ENCODE measurements at regions not wholly inside any gene's neighbourhood (a gene's known extent, or its start where the extent isn't known, plus 50 kb on each side); places are given as distances from the start of the nearest gene placed in this dataset.

- no peak for DNase-seq
These were observed 94.5 kb upstream of the UPP2 start for GRCh38 chr2:158006961-158007719.

- no peak for DNase-seq
These were observed 97.4 kb upstream of the UPP2 start for GRCh38 chr2:158004126-158004764.

GRCh38 chr2:158002079-158002478 lies 99.6 kb upstream of the UPP2 start:
- DNase-seq: no peak

DNA sequence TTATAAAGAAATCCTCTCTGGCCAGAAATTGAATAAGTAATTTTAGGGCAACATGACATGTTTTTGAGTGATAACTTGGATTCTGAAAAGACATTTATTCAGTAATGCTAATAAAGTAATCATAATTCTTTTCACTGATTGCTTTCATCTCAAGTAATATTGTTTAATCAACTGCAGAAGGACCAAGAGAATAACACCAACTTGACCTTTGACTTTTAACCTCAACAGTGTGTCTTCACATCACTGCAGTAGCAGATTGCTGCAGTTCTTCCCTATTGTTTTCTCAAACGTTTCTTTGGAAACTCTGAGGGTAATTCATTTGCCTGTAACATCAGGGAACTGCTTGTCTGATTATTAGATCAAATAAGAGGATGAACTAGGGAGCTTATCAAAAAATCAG lies 104.9 kb upstream of the UPP2 start:
- no peak for DNase-seq

DNA sequence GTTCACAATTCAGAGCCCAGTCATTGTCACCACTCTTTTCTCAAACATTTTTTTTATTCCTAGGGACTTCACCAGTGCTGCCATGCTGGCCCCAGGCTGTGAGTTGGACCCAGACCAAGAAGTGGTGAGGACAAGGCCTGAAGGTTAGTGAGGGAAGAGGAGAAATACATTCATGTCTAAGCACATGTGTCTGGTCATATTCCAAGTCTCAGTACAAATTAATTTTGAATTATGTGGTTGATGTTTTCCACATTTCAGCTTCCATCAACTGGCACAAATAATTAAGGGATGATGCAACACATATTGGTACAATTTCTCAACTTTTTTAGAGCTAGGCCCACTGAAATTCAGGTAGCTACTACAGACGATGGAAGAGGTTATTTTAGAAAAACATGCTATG lies 106.6 kb upstream of the UPP2 start:
- no peak for DNase-seq

DNA sequence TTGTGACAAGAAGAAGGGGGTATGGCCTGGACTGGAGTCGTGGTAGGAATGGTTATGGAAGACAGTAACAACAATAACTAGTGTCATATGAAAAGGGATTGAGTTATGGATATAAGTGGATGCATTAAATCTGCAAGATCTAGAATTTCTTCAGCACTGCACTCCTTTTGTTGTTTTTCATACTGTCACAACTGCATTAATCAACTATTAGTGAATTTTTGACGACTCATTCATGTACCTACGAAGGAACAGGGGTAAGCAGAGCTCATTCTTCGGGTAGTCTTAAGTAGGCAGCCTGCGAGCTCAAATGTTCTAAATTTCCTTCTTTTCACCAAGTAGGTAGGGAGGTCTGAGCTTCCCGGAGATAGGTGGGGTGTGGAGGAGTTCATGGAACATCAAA lies 109.7 kb upstream of the UPP2 start:
- DNase-seq: no peak

GRCh38 chr2:157990173-157990572 lies 111.5 kb upstream of the UPP2 start:
- no peak for DNase-seq

DNA sequence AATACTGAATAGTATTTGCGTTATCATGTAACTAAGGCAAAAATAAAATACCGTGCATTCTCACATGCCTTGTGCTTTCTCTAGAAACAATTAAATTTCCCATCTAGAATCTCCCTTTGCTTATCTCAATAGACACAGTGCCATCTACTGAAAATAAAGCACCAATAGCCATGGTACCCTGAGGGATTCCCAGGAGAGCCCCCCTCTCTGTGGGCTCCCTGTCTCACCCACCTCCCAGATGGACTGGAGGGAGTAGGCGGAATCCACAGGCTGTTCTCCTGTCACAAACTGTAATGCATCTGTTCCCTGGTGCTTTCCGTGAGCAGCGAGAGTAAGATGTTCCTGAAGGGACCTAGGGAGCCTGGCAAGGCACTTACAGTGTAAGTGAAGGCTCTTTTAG lies 112.4 kb upstream of the UPP2 start:
- DNase-seq: no peak

DNA sequence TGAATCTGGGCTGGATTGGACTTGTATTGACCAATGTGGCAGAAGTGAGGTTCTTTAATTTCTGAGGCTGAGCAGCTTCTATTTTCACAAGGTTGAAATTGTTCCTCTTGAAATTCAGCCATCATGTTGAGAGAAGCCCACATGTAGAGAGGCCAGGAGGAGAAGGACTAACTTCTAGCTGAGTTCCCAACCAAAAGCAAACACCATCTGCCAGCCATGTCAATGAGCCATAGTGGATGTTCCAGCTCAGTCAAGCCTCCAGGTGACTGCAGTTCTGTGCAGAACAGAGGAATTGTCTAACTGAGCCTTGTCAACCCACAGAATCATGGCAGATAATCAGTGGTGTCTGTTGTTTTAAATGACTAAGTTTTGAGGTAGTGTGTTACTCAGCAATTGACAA lies 110.6 kb upstream of the ACVR1 start:
- no peak for DNase-seq

- no peak for DNase-seq
These were observed 108.7 kb upstream of the ACVR1 start for GRCh38 chr2:157984866-157985265.

- no peak for DNase-seq
These were observed 103.9 kb upstream of the ACVR1 start for GRCh38 chr2:157980020-157980419.

DNA sequence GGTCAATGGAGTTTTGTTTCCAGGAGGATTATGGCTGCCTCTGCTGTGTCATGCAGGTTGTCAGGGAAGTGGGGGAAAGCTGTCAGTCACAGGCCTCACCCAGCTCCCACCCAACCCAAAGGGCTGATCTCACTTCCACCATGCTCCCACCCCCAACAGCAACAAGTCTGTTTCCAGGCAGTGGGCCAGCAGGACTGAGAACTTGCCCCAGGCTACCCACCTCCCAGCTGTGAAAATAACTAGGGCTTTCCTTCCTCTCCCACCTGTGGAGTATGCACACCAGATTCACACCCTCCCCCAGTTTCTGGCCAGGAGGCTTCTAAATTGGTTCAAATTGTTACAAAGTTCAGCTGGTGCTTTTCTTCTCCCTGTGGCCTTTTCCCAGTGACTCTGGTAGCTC lies 95.6 kb upstream of the ACVR1 start:
- no peak for DNase-seq

DNA sequence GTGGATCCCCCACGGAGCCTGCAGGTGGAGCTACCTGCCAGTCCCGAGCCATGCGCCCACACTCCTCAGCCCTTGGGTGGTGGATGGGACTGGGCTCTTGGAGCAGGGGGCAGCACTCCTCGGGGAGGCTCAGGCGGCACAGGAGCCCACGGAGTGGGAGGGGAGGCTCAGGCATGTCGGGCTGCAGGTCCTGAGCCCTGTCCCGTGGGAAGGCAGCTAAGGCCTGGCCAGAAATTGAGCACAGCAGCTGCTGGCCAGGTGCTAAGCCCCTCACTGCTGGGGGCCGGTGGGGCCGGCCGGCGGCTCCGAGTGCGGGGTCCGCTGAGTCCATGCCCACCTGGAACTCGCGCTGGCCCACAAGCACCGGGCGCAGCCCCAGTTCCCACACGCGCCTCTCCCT lies 91.7 kb upstream of the ACVR1 start:
- no peak for DNase-seq

DNA sequence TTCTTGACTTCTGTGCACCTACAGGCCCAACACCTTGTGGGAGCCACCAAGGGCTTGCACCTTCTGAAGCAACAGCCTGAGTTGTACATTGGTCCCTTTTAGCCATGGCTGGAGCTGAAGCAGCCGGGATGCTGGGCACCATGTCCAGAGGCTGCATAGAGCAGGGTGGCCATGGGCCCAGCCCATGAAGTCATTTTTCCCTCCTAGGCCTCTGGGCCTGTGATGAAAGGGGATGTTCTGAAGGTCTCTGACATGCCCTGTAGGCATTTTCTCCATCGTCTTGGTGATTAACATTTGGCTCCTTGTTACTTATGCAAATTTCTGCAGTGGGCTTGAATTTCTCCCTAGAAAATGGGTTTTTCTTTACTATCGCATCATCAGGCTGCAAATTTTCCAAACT lies 83.1 kb upstream of the ACVR1 start:
- DNase-seq: no peak

- DNase-seq: no peak
These were observed 81.5 kb upstream of the ACVR1 start for GRCh38 chr2:157957596-157957995.

GRCh38 chr2:157952558-157952957 lies 76.4 kb upstream of the ACVR1 start:
- DNase-seq: no peak

GRCh38 chr2:157948856-157949255 lies 72.7 kb upstream of the ACVR1 start:
- no peak for DNase-seq

DNA sequence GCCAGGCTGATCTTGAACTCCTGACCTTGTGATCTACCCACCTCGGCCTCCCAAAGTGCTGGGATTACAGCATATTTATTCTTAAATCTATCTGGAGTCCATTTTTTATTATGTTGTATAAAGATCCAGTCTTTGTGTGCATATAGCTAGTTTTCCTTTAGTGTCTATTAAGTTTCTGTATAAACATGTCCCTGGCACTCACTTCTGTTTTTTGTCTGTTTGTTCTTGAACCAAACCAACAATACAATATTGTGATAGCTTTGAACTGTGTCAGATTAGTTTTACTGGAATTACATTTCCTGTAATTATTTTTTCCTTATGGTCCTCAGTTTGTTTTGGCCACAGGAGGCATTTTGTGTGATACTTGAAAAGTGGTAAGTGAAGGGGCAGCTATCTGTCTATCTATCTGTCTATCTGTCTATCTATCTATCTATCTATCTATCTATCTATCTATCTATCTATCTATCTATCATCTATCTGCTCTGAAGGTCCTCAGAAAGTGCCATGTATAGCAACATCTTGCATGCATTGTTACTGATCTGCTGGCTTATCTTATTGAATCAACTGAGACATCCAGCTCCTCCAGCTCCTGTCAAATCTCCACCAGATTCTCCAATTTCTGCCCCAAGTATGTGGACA lies 70.9 kb upstream of the ACVR1 start:
- DNase-seq: no peak

- no peak for DNase-seq
These were observed 63.9 kb upstream of the ACVR1 start for GRCh38 chr2:157940024-157940423.

DNA sequence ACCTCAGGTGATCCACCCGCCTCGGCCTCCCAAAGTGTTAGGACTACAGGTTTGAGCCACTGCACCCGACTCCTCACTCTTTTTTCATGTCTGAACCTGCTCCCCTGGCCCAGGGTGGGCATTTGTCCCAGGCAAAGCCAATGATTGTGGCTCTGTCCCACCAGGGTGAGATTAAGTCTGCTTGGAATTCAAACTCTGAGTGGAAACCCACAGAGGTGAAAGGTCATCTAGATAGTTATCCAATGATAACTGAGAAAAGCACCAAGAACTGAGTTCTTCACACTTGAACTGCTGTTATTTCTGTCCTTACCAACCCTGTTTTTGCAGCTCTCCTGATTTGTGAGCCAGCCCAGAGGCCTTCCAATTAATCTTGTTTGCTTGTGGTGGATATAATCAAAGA lies 62.4 kb upstream of the ACVR1 start:
- no peak for DNase-seq

DNA sequence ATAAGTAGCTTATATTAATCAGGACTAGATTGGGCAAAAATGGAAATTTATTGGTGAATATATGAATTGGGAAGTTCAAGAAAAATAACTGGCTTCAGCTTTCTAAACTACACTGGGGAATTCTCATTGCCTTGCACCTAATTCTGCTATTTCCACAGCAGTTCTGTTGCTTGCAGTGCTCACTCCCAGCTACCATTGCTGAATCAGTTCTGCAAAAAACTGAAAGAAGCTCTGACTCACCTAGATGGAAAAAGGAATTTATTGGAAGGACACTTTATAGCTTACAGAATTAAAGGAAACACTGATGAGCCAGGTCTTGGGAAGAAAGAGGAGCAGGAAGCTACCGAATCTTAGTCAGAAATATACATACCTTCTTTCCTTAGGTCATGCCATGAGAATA lies 60.3 kb upstream of the ACVR1 start:
- DNase-seq: no peak

DNA sequence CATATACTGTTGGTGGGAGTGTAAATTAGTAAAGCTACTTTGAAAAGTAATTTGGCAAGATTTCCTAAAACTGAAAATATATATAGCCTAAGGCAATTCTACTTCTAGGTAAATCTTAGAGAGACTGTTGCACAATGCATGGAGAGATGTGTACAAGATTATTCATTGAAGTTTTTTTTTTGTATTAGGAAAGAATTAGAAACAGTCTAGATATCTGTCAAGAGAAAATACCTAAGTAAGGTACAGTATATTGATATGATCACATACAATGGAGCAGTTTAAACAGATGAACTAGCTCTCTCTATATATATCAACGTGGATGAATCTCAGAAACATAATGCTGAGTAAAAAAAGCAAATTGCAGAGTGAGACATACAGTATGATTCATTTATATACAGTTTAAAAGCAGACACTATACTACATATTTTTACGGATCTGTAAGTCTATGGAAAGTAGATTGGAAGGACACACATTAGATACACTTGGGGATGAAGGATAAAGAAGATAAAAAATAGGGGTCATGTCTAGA lies 59.3 kb upstream of the ACVR1 start:
- DNase-seq: no peak

DNA sequence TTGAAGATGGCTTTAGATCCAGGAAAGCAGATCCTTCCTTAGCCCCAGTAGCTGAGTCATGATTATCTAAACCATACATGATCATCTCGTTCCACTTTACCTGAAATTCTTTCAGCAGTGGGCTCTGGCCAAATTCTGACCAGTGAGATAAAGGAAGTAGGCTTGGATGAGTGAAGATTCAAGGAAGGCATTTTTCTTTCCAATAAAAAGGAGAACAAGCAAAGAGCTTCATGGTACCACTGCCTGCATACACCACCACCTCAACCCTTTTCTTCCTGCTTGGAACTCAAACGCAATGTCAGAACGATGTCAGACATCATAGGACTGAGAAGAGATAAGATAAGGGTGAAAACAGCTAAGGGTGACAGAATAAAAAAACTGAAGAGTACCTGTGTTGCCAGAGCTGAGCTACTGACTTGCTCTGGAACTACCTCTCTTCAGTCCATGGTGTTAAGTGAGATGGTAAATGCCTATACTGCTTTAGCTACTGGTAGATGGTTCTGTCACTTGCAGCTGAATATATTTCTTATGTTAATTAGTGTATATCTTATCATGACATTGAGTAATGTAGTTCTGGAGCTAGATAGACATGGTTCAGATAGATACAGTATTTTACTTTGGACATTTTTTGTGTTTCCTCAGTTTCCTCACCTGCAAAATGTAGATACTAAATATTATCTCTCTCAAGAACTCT lies 58.7 kb upstream of the ACVR1 start:
- no peak for DNase-seq

Measured in effector CD4-positive, alpha-beta T cell (primary cell).